HepG2 (cell line): ENCODE measurements at regions not wholly inside any gene's neighbourhood (a gene's known extent, or its start where the extent isn't known, plus 50 kb on each side); places are given as distances from the start of the nearest gene placed in this dataset.

Experiments used
- ATAC-seq: fragments of 200-7000 bp; cut with Tn5 transposase; 3 replicates; pipeline ENCODE4 v1.9.1; 2020; ENCODE audit warnings: mild to moderate bottlenecking, moderate library complexity
- BruUV-seq: library from RNA; stranded (reverse); fragments of 400-500 nt; replicated peaks from 2 replicates; lab custom pipeline; 2021; lab: Mats Ljungman, UMichigan
- CTCF ChIA-PET: fragments of 300-600 bp; formaldehyde crosslinking; extraction: SDS; loops from one replicate; lab custom pipeline; 2021; ENCODE audit warnings: low total read pairs, inconsistent platforms, low intra/inter-chr PET ratio; lab: Yijun Ruan, JAX
- POLR2A ChIA-PET: fragments of 350-600 bp; sonication (Branson Sonifier 250); formaldehyde crosslinking; loops from one replicate; lab custom pipeline; 2020; ENCODE audit warnings: antibody characterized with exemption, inconsistent platforms; lab: Yijun Ruan, JAX
- DNase-seq: peaks from one replicate; pipeline ENCODE4 v3.0.0-alpha.2; 2015; ENCODE audit warnings: low spot score
- FAIRE-seq: peaks from 3 replicates; lab custom pipeline; 2011; peaks lifted over from hg19 to GRCh38; lab: Jason Lieb, UNC
- H2AFZ ChIP-seq: one replicate; pipeline ENCODE4 v1.6.1; 2011; ENCODE audit warnings: low read length, inconsistent platforms
- H3K27ac ChIP-seq: fragments of 300-600 bp; 3 replicates; pipeline ENCODE4 v1.8.0; 2011; ENCODE audit warnings: mixed run types, mild to moderate bottlenecking, mixed read lengths, low read length, inconsistent platforms; ENCODE audit not compliant: insufficient read depth; ENCODE audit errors: extremely low read length
- H3K27me3 ChIP-seq, 2 experiments: fragments of 200-600 bp in 1 of 2; 2 replicates in 1 of 2; 3 replicates in 1 of 2; pipeline versions ENCODE4 v1.6.0 to v1.8.0; 2011; ENCODE audit warnings: low read length in 2 of 2, mild to moderate bottlenecking in 2 of 2, moderate library complexity in 2 of 2, inconsistent platforms in 1 of 2; ENCODE audit not compliant: insufficient read depth in 2 of 2, control insufficient read depth in 1 of 2
- H3K36me3 ChIP-seq, 2 experiments: fragments of 200-600 bp in 1 of 2; replicated peaks in 1 of 2; 2 replicates in 1 of 2; 3 replicates in 1 of 2; pipeline versions ENCODE4 v1.5.1 to v1.8.0; 2011; ENCODE audit warnings: low read length in 2 of 2, inconsistent platforms in 1 of 2; ENCODE audit not compliant: insufficient read depth in 2 of 2, control insufficient read depth in 1 of 2
- H3K4me1 ChIP-seq: 2 replicates; pipeline ENCODE4 v1.5.1; 2012; ENCODE audit warnings: low read length, inconsistent platforms; ENCODE audit not compliant: insufficient read depth
- H3K4me2 ChIP-seq: 2 replicates; pipeline ENCODE4 v1.6.0; 2011; ENCODE audit warnings: low read depth, low read length, inconsistent platforms
- H3K4me3 ChIP-seq, 3 experiments: fragments of 200-600 bp in 1 of 3; sonication (generic), shearing (Covaris generic) in 1 of 3; replicated peaks in 1 of 3; 2 replicates each; pipeline ENCODE4 v1.5.1; 2011 to 2016; ENCODE audit warnings: low read length in 3 of 3, inconsistent platforms in 2 of 3, low read depth in 2 of 3, mild to moderate bottlenecking in 2 of 3, control low read depth in 1 of 3, mixed read lengths in 1 of 3; ENCODE audit not compliant: insufficient read depth in 1 of 3
- H3K79me2 ChIP-seq: one replicate; pipeline ENCODE4 v1.6.1; 2011; ENCODE audit warnings: low read length, inconsistent platforms; ENCODE audit not compliant: insufficient read depth
- H3K9ac ChIP-seq: 2 replicates; pipeline ENCODE4 v1.6.0; 2011; ENCODE audit warnings: mild to moderate bottlenecking, low read depth, low read length, inconsistent platforms; ENCODE audit not compliant: insufficient read depth
- H3K9me3 ChIP-seq: 2 replicates; pipeline ENCODE4 v1.5.1; 2012; ENCODE audit warnings: mild to moderate bottlenecking, low read length
- H4K20me1 ChIP-seq: 2 replicates; pipeline ENCODE4 v1.6.0; 2011; ENCODE audit warnings: inconsistent platforms, mild to moderate bottlenecking, low read length, moderate library complexity; ENCODE audit not compliant: insufficient read depth
- AKAP8 ChIP-seq: sonication (generic); formaldehyde crosslinking; IDR thresholded peaks from 2 replicates; pipeline ENCODE4 v1.5.1; 2020; ENCODE audit warnings: mild to moderate bottlenecking, missing genetic modification reagents
- FOXA3 ChIP-seq: IDR thresholded peaks from 2 replicates; pipeline ENCODE4 v1.6.1; 2016; ENCODE audit warnings: missing genetic modification reagents, missing compliant biosample characterization
- HDAC2 ChIP-seq: sonication (generic); formaldehyde crosslinking; IDR thresholded peaks from 2 replicates; pipeline ENCODE4 v1.4.0; 2020; ENCODE audit warnings: missing genetic modification reagents
- HOXA7 ChIP-seq: sonication (generic); formaldehyde crosslinking; IDR thresholded peaks from 2 replicates; pipeline ENCODE4 v1.8.1; 2022; ENCODE audit warnings: mild to moderate bottlenecking, missing genetic modification reagents, moderate library complexity
- HOXD1 ChIP-seq: sonication (generic); formaldehyde crosslinking; IDR thresholded peaks from 2 replicates; pipeline ENCODE4 v1.5.0; 2020; ENCODE audit warnings: missing genetic modification reagents
- JARID2 ChIP-seq: sonication (generic); formaldehyde crosslinking; IDR thresholded peaks from 2 replicates; pipeline ENCODE4 v1.8.1; 2023; ENCODE audit warnings: missing genetic modification reagents, inconsistent platforms; ENCODE audit not compliant: insufficient replicate concordance
- MATR3 ChIP-seq: sonication (generic); formaldehyde crosslinking; IDR thresholded peaks from 2 replicates; pipeline ENCODE4 v1.4.0; 2020; ENCODE audit warnings: missing genetic modification reagents
- RORA ChIP-seq: sonication (generic); formaldehyde crosslinking; IDR thresholded peaks from 2 replicates; pipeline ENCODE4 v1.5.0; 2020; ENCODE audit warnings: mild to moderate bottlenecking, missing genetic modification reagents, moderate library complexity
- ZNF3 ChIP-seq: IDR thresholded peaks from 2 replicates; pipeline ENCODE4 v1.7.0; 2017; ENCODE audit warnings: inconsistent platforms
- ZNF337 ChIP-seq: sonication (generic); formaldehyde crosslinking; IDR thresholded peaks from 2 replicates; pipeline ENCODE4 v1.5.1; 2020; ENCODE audit warnings: missing genetic modification reagents, low read depth, mild to moderate bottlenecking, borderline replicate concordance
- ZNF747 ChIP-seq: sonication (generic); formaldehyde crosslinking; IDR thresholded peaks from 2 replicates; pipeline ENCODE4 v1.8.1; 2023; ENCODE audit warnings: missing genetic modification reagents, mild to moderate bottlenecking, borderline replicate concordance
- ZNF780A ChIP-seq: sonication (generic); formaldehyde crosslinking; IDR thresholded peaks from 2 replicates; pipeline ENCODE4 v1.8.0; 2022; ENCODE audit warnings: mild to moderate bottlenecking, missing genetic modification reagents, moderate library complexity
- WGBS: methylation state at CpG from one replicate; pipeline ENCODE4 v1.1.6; 2017; ENCODE audit warnings: low lambda C conversion rate; 5-methylcytosine and 5-hydroxymethylcytosine counted together
- in situ Hi-C: cut with HindIII; loops from 2 replicates; pipeline ENCODE4 v1.10.0; 2017; ENCODE audit warnings: low pct_unique_long_range_greater_than_20kb; ENCODE audit not compliant: extremely low pct_ligation_motif_present
- intact Hi-C: fragments of 100-400 bp; cut with micrococcal nuclease; formaldehyde crosslinking; loops from one replicate; pipeline ENCODE4 v1.10.0; 2022; ENCODE audit not compliant: unreplicated experiment
- TF ChIP-seq, protein P1 (sequence below): sonication (generic); formaldehyde crosslinking; IDR thresholded peaks from 2 replicates; pipeline ENCODE4 v1.5.0; 2020; ENCODE audit warnings: missing genetic modification reagents
- TF ChIP-seq, protein P2 (sequence below): sonication (generic); formaldehyde crosslinking; IDR thresholded peaks from 2 replicates; pipeline ENCODE4 v1.8.1; 2023; ENCODE audit warnings: mild to moderate bottlenecking, missing genetic modification reagents
- TF ChIP-seq, protein P3 (sequence below): IDR thresholded peaks from 2 replicates; pipeline ENCODE4 v1.6.1; 2016; ENCODE audit warnings: mild to moderate bottlenecking
- TF ChIP-seq, protein P4 (sequence below): sonication (generic); formaldehyde crosslinking; IDR thresholded peaks from 2 replicates; pipeline ENCODE4 v1.4.0; 2020; ENCODE audit warnings: missing genetic modification reagents

DNA sequence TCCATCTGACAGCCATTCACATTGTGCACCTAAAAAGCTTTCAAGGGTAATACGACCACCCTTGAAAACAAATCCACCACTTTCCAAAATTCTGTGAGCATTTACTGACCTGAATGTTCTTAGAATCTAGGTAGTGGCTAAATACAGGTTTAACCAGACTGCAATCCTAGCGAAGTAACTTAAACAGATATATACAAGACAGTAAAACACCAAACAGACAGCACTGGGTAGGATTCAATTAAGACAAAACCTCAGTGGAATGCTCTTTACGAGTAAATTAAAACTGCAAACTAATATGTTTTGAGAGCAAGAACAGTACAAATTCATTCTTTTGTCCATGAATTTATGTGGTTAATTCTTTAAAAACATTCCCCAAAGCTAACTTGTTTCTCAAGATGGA is 354.2 kb upstream of the ESRRG start:
- WGBS = 19% methylated on average over 3 of the region's 3 CpGs
- Histone ChIP-seq H3K4me1 (no peaks in the 10 kb centered on the region), H3K9ac (no peak overlapping the region), H4K20me1 (no peaks in the 10 kb centered on the region), H3K79me2 (no peaks in the 10 kb centered on the region), H3K36me3 (no peaks in the 10 kb centered on the region), H3K27me3 (no peaks in the 10 kb centered on the region), H3K4me2 (no peak overlapping the region)
- no peak for DNase-seq
- no peak for ATAC-seq
- ChIA-PET POLR2A (no interaction called here), CTCF (no interaction called here)
- in situ Hi-C loops = no loop called here
- no peak for FAIRE-seq
- no TSS peak for BruUV-seq
- intact Hi-C loops = no loop called here
- TF ChIP-seq FOXA3 (CRISPR knock-in tag) (no peak), ZNF337 (CRISPR knock-in tag) (no peak), JARID2 (no peak), HDAC2 (CRISPR knock-in tag) (no peak), MATR3 (no peak), AKAP8 (CRISPR knock-in tag) (no peak), RORA (no peak), HOXA7 (no peak), ZNF747 (CRISPR knock-in tag) (no peak), ZNF780A (no peak), HOXD1 (CRISPR knock-in tag) (no peak), ZNF3 (CRISPR knock-in tag) (no peak)
- TF ChIP-seq, protein P1, sequence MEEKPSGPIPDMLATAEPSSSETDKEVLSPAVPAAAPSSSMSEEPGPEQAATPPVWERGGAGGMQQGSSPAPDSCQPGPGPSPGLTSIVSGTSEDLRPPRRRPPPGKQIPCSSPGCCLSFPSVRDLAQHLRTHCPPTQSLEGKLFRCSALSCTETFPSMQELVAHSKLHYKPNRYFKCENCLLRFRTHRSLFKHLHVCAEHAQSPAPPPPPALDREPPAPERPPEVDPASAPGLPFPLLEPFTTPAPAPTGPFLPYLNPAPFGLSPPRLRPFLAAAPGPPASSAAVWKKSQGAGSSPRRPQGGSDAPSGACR (CRISPR knock-in tag) = no peak
- TF ChIP-seq, protein P2, sequence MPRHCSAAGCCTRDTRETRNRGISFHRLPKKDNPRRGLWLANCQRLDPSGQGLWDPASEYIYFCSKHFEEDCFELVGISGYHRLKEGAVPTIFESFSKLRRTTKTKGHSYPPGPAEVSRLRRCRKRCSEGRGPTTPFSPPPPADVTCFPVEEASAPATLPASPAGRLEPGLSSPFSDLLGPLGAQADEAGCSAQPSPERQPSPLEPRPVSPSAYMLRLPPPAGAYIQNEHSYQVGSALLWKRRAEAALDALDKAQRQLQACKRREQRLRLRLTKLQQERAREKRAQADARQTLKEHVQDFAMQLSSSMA (CRISPR knock-in tag) = no peak
- TF ChIP-seq, protein P3, sequence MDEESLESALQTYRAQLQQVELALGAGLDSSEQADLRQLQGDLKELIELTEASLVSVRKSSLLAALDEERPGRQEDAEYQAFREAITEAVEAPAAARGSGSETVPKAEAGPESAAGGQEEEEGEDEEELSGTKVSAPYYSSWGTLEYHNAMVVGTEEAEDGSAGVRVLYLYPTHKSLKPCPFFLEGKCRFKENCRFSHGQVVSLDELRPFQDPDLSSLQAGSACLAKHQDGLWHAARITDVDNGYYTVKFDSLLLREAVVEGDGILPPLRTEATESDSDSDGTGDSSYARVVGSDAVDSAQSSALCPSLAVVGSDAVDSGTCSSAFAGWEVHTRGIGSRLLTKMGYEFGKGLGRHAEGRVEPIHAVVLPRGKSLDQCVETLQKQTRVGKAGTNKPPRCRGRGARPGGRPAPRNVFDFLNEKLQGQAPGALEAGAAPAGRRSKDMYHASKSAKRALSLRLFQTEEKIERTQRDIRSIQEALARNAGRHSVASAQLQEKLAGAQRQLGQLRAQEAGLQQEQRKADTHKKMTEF (CRISPR knock-in tag) = no peak
- TF ChIP-seq, protein P4, sequence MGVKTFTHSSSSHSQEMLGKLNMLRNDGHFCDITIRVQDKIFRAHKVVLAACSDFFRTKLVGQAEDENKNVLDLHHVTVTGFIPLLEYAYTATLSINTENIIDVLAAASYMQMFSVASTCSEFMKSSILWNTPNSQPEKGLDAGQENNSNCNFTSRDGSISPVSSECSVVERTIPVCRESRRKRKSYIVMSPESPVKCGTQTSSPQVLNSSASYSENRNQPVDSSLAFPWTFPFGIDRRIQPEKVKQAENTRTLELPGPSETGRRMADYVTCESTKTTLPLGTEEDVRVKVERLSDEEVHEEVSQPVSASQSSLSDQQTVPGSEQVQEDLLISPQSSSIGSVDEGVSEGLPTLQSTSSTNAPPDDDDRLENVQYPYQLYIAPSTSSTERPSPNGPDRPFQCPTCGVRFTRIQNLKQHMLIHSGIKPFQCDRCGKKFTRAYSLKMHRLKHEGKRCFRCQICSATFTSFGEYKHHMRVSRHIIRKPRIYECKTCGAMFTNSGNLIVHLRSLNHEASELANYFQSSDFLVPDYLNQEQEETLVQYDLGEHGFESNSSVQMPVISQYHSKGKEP (CRISPR knock-in tag) = no peak
- TF ChIP-seq, all 625 proteins: peak for 0
- no peak overlapping the region for H2AFZ ChIP-seq
- no peaks in the 10 kb centered on the region for H3K9me3 ChIP-seq
- no peak overlapping the region for H3K27ac ChIP-seq
- H3K4me3 ChIP-seq = no peak overlapping the region
